ENCODE measurements at regions not wholly inside any gene's neighbourhood (a gene's known extent, or its start where the extent isn't known, plus 50 kb on each side); places are given as distances from the start of the nearest gene placed in this dataset.

- H2BK12ac ChIP-seq (ENCODE audit: low read length in 2 of 2), result no peak overlapping the region
- H2BK5ac ChIP-seq (ENCODE audit: low read depth, low read length, poor library complexity, severe bottlenecking), result no peak overlapping the region
- H3K79me1 ChIP-seq (replicated peaks; ENCODE audit: low read length, poor library complexity, severe bottlenecking), result no peaks in the 10 kb centered on the region
- no peaks in the 10 kb centered on the region for H3K9me3 ChIP-seq (ENCODE audit: control insufficient read depth, low read length)
- H3K27me3 ChIP-seq (ENCODE audit: control insufficient read depth in 1 of 2, insufficient read depth in 1 of 2, low read length in 2 of 2), result no peaks in the 10 kb centered on the region
- DNase-seq, result no peak
- H3K9ac ChIP-seq (ENCODE audit: low read length), result peak overlapping the region; percentile 21
- H3K4me2 ChIP-seq (ENCODE audit: low read length, poor library complexity, severe bottlenecking), result no peak overlapping the region
- no peak overlapping the region for H2BK120ac ChIP-seq (ENCODE audit: low read depth, low read length)
- no peak overlapping the region for H4K8ac ChIP-seq (ENCODE audit: low read length)
- no peak overlapping the region for H3K27ac ChIP-seq (ENCODE audit: low read length, poor library complexity, severe bottlenecking)
- H3K4me3 ChIP-seq (ENCODE audit: insufficient read depth in 1 of 2, low read depth in 1 of 2, low read length in 2 of 2), result no peak overlapping the region
- H3K14ac ChIP-seq (ENCODE audit: low read length in 2 of 2), result no peak overlapping the region
- H3K36me3 ChIP-seq (ENCODE audit: control insufficient read depth in 1 of 2, insufficient read depth in 2 of 2, low read depth in 1 of 2, low read length in 2 of 2), result no peaks in the 10 kb centered on the region
- no peak overlapping the region for H2BK15ac ChIP-seq (ENCODE audit: low read depth, poor library complexity, severe bottlenecking)
- H4K91ac ChIP-seq (ENCODE audit: low read length), result no peak overlapping the region
- no peak overlapping the region for H2AK5ac ChIP-seq (ENCODE audit: low read length, severe bottlenecking)
- H3K23ac ChIP-seq (ENCODE audit: low read length in 2 of 2), result no peak overlapping the region
- no peaks in the 10 kb centered on the region for H3K4me1 ChIP-seq (ENCODE audit: control insufficient read depth, insufficient read depth, low read depth, low read length)
- WGBS, result 47% methylated on average over 1 of the region's 2 CpGs
- no peak overlapping the region for H3K4ac ChIP-seq (ENCODE audit: low read depth in 1 of 2, low read length in 2 of 2)
- H3K18ac ChIP-seq (ENCODE audit: low read depth in 1 of 2, low read length in 2 of 2), result no peak overlapping the region
- no peak overlapping the region for H2AFZ ChIP-seq (ENCODE audit: low read depth, low read length)
Measured at GRCh38 chr12:86698641-86698980, 442.4 kb upstream of the MGAT4C start.

- no peak overlapping the region for H2AFZ ChIP-seq (ENCODE audit: low read depth, low read length)
- H3K9me3 ChIP-seq (ENCODE audit: control insufficient read depth, low read length), result no peaks in the 10 kb centered on the region
- H3K9ac ChIP-seq (ENCODE audit: low read length), result peak overlapping the region; percentile 21
- H2BK120ac ChIP-seq (ENCODE audit: low read depth, low read length), result no peak overlapping the region
- H4K91ac ChIP-seq (ENCODE audit: low read length), result no peak overlapping the region
- H4K8ac ChIP-seq (ENCODE audit: low read length), result no peak overlapping the region
- no peak overlapping the region for H3K27ac ChIP-seq (ENCODE audit: low read length, poor library complexity, severe bottlenecking)
- no peak overlapping the region for H3K18ac ChIP-seq (ENCODE audit: low read depth in 1 of 2, low read length in 2 of 2)
- H2BK12ac ChIP-seq (ENCODE audit: low read length in 2 of 2), result no peak overlapping the region
- no peaks in the 10 kb centered on the region for H3K27me3 ChIP-seq (ENCODE audit: control insufficient read depth in 1 of 2, insufficient read depth in 1 of 2, low read length in 2 of 2)
- no peak overlapping the region for H3K4me3 ChIP-seq (ENCODE audit: insufficient read depth in 1 of 2, low read depth in 1 of 2, low read length in 2 of 2)
- no peak overlapping the region for H3K4ac ChIP-seq (ENCODE audit: low read depth in 1 of 2, low read length in 2 of 2)
- H3K14ac ChIP-seq (ENCODE audit: low read length in 2 of 2), result no peak overlapping the region
- whole genome bisulfite sequencing, result no CpG with 5 or more reads among the region's 2 CpGs
- no peak overlapping the region for H2BK15ac ChIP-seq (ENCODE audit: low read depth, poor library complexity, severe bottlenecking)
- DNase-seq, result no peak
- H3K4me2 ChIP-seq (ENCODE audit: low read length, poor library complexity, severe bottlenecking), result no peak overlapping the region
- no peak overlapping the region for H2AK5ac ChIP-seq (ENCODE audit: low read length, severe bottlenecking)
- H3K23ac ChIP-seq (ENCODE audit: low read length in 2 of 2), result no peak overlapping the region
- no peaks in the 10 kb centered on the region for H3K4me1 ChIP-seq (ENCODE audit: control insufficient read depth, insufficient read depth, low read depth, low read length)
- no peaks in the 10 kb centered on the region for H3K36me3 ChIP-seq (ENCODE audit: control insufficient read depth in 1 of 2, insufficient read depth in 2 of 2, low read depth in 1 of 2, low read length in 2 of 2)
- no peaks in the 10 kb centered on the region for H3K79me1 ChIP-seq (replicated peaks; ENCODE audit: low read length, poor library complexity, severe bottlenecking)
- no peak overlapping the region for H2BK5ac ChIP-seq (ENCODE audit: low read depth, low read length, poor library complexity, severe bottlenecking)
Measured at GRCh38 chr12:86697916-86698640, 441.9 kb upstream of the MGAT4C start.

- H3K27me3 ChIP-seq (ENCODE audit: control insufficient read depth in 1 of 2, insufficient read depth in 1 of 2, low read length in 2 of 2), result no peaks in the 10 kb centered on the region
- H3K23ac ChIP-seq (ENCODE audit: low read length in 2 of 2), result no peak overlapping the region
- H3K9ac ChIP-seq (ENCODE audit: low read length), result peak overlapping the region; percentile 34
- H2BK15ac ChIP-seq (ENCODE audit: low read depth, poor library complexity, severe bottlenecking), result no peak overlapping the region
- no peak overlapping the region for H4K91ac ChIP-seq (ENCODE audit: low read length)
- H2AFZ ChIP-seq (ENCODE audit: low read depth, low read length), result no peak overlapping the region
- H2BK12ac ChIP-seq (ENCODE audit: low read length in 2 of 2), result no peak overlapping the region
- no peak overlapping the region for H4K8ac ChIP-seq (ENCODE audit: low read length)
- peaks cover 6% of the 10 kb centered on the region for H3K9me3 ChIP-seq (ENCODE audit: control insufficient read depth, low read length)
- H2BK120ac ChIP-seq (ENCODE audit: low read depth, low read length), result no peak overlapping the region
- no peaks in the 10 kb centered on the region for H3K79me1 ChIP-seq (replicated peaks; ENCODE audit: low read length, poor library complexity, severe bottlenecking)
- no peak overlapping the region for H2BK5ac ChIP-seq (ENCODE audit: low read depth, low read length, poor library complexity, severe bottlenecking)
- no peak overlapping the region for H3K4me2 ChIP-seq (ENCODE audit: low read length, poor library complexity, severe bottlenecking)
- H3K4ac ChIP-seq (ENCODE audit: low read depth in 1 of 2, low read length in 2 of 2), result no peak overlapping the region
- H3K27ac ChIP-seq (ENCODE audit: low read length, poor library complexity, severe bottlenecking), result no peak overlapping the region
- H3K14ac ChIP-seq (ENCODE audit: low read length in 2 of 2), result no peak overlapping the region
- H2AK5ac ChIP-seq (ENCODE audit: low read length, severe bottlenecking), result no peak overlapping the region
- DNase-seq, result peak; percentile 55
- H3K4me3 ChIP-seq (ENCODE audit: insufficient read depth in 1 of 2, low read depth in 1 of 2, low read length in 2 of 2), result no peak overlapping the region
- H3K18ac ChIP-seq (ENCODE audit: low read depth in 1 of 2, low read length in 2 of 2), result no peak overlapping the region
- no peaks in the 10 kb centered on the region for H3K4me1 ChIP-seq (ENCODE audit: control insufficient read depth, insufficient read depth, low read depth, low read length)
- H3K36me3 ChIP-seq (ENCODE audit: control insufficient read depth in 1 of 2, insufficient read depth in 2 of 2, low read depth in 1 of 2, low read length in 2 of 2), result no peaks in the 10 kb centered on the region
- 52% methylated on average over 6 of the region's 6 CpGs for WGBS
Measured at GRCh38 chr12:86683568-86684304, 427.5 kb upstream of the MGAT4C start.

- Histone ChIP-seq H3K36me3 (ENCODE audit: control insufficient read depth in 1 of 2, insufficient read depth in 2 of 2, low read depth in 1 of 2, low read length in 2 of 2) (no peaks in the 10 kb centered on the region), H3K27me3 (ENCODE audit: control insufficient read depth in 1 of 2, insufficient read depth in 1 of 2, low read length in 2 of 2) (no peaks in the 10 kb centered on the region), H2AK5ac (ENCODE audit: low read length, severe bottlenecking) (no peak overlapping the region), H3K18ac (ENCODE audit: low read depth in 1 of 2, low read length in 2 of 2) (no peak overlapping the region), H3K4me3 (ENCODE audit: insufficient read depth in 1 of 2, low read depth in 1 of 2, low read length in 2 of 2) (no peak overlapping the region), H2AFZ (ENCODE audit: low read depth, low read length) (no peak overlapping the region), H3K23ac (ENCODE audit: low read length in 2 of 2) (no peak overlapping the region), H3K79me1 (replicated peaks; ENCODE audit: low read length, poor library complexity, severe bottlenecking) (no peaks in the 10 kb centered on the region), H3K9ac (ENCODE audit: low read length) (no peak overlapping the region), H3K9me3 (ENCODE audit: control insufficient read depth, low read length) (no peaks in the 10 kb centered on the region), H3K14ac (ENCODE audit: low read length in 2 of 2) (no peak overlapping the region), H3K4ac (ENCODE audit: low read depth in 1 of 2, low read length in 2 of 2) (no peak overlapping the region), H2BK5ac (ENCODE audit: low read depth, low read length, poor library complexity, severe bottlenecking) (no peak overlapping the region), H4K91ac (ENCODE audit: low read length) (no peak overlapping the region), H3K4me1 (ENCODE audit: control insufficient read depth, insufficient read depth, low read depth, low read length) (no peaks in the 10 kb centered on the region), H2BK120ac (ENCODE audit: low read depth, low read length) (no peak overlapping the region), H3K4me2 (ENCODE audit: low read length, poor library complexity, severe bottlenecking) (no peak overlapping the region), H4K8ac (ENCODE audit: low read length) (no peak overlapping the region), H2BK12ac (ENCODE audit: low read length in 2 of 2) (no peak overlapping the region), H3K27ac (ENCODE audit: low read length, poor library complexity, severe bottlenecking) (no peak overlapping the region), H2BK15ac (ENCODE audit: low read depth, poor library complexity, severe bottlenecking) (no peak overlapping the region)
- no peak for DNase-seq
- no CpG with 5 or more reads among the region's 1 CpG for WGBS
Measured at GRCh38 chr12:86681060-86681459, 424.9 kb upstream of the MGAT4C start.

Data from mesenchymal stem cell (in vitro differentiated cells and primary cell).